Astrocyte (in vitro differentiated cells and primary cell): ENCODE measurements at regions not wholly inside any gene's neighbourhood (a gene's known extent, or its start where the extent isn't known, plus 50 kb on each side); places are given as distances from the start of the nearest gene placed in this dataset.

Experiments
- DNase-seq: peaks from one replicate; pipeline ENCODE4 v3.0.0-alpha.2; 2010; ENCODE audit warnings: low read depth
- FAIRE-seq: peaks from 2 replicates; lab custom pipeline; 2011; peaks lifted over from hg19 to GRCh38; lab: Jason Lieb, UNC
- H2AFZ ChIP-seq: 2 replicates; pipeline ENCODE4 v1.6.0; 2012; ENCODE audit warnings: low read depth, low read length, inconsistent platforms
- H3K27ac ChIP-seq: 2 replicates; pipeline ENCODE4 v1.5.1; 2011; ENCODE audit warnings: low read depth, low read length, inconsistent platforms
- H3K27me3 ChIP-seq: 2 replicates; pipeline ENCODE4 v1.6.0; 2011; ENCODE audit warnings: low read length, inconsistent platforms; ENCODE audit not compliant: insufficient read depth
- H3K36me3 ChIP-seq: 2 replicates; pipeline ENCODE4 v1.5.1; 2011; ENCODE audit warnings: low read length, inconsistent platforms; ENCODE audit not compliant: insufficient read depth
- H3K4me1 ChIP-seq: 2 replicates; pipeline ENCODE4 v1.5.1; 2011; ENCODE audit warnings: low read length, inconsistent platforms; ENCODE audit not compliant: insufficient read depth
- H3K4me2 ChIP-seq: 2 replicates; pipeline ENCODE4 v1.6.0; 2012; ENCODE audit warnings: low read length, inconsistent platforms
- H3K4me3 ChIP-seq: 2 replicates; pipeline ENCODE4 v1.5.1; 2011; ENCODE audit warnings: low read depth, mild to moderate bottlenecking, low read length, inconsistent platforms; ENCODE audit not compliant: insufficient read depth
- H3K79me2 ChIP-seq: 2 replicates; pipeline ENCODE4 v1.6.0; 2012; ENCODE audit warnings: mild to moderate bottlenecking, low read length, inconsistent platforms; ENCODE audit not compliant: insufficient read depth
- H3K9ac ChIP-seq: 2 replicates; pipeline ENCODE4 v1.6.0; 2012; ENCODE audit warnings: mild to moderate bottlenecking, low read length, inconsistent platforms
- H3K9me3 ChIP-seq: 2 replicates; pipeline ENCODE4 v1.5.1; 2012; ENCODE audit warnings: low read depth, mild to moderate bottlenecking, low read length, inconsistent platforms; ENCODE audit not compliant: insufficient read depth
- H4K20me1 ChIP-seq: 2 replicates; pipeline ENCODE4 v1.6.0; 2012; ENCODE audit warnings: low read length, inconsistent platforms; ENCODE audit not compliant: insufficient read depth
- H3K27ac Mint-ChIP-seq: one replicate; pipeline ENCODE4 v1.8.0; 2021; ENCODE audit warnings: mild to moderate bottlenecking, mixed read lengths; ENCODE audit not compliant: unreplicated experiment
- H3K27me3 Mint-ChIP-seq: one replicate; pipeline ENCODE4 v1.8.0; 2021; ENCODE audit warnings: low read depth, mixed read lengths; ENCODE audit not compliant: unreplicated experiment
- H3K36me3 Mint-ChIP-seq: one replicate; pipeline ENCODE4 v1.8.0; 2021; ENCODE audit warnings: low read depth, mixed read lengths; ENCODE audit not compliant: unreplicated experiment
- H3K4me1 Mint-ChIP-seq: one replicate; pipeline ENCODE4 v1.8.0; 2021; ENCODE audit warnings: low read depth, mixed read lengths; ENCODE audit not compliant: unreplicated experiment
- H3K4me3 Mint-ChIP-seq: one replicate; pipeline ENCODE4 v1.8.0; 2021; ENCODE audit warnings: mild to moderate bottlenecking, moderate library complexity, mixed read lengths; ENCODE audit not compliant: unreplicated experiment
- H3K9me3 Mint-ChIP-seq: one replicate; pipeline ENCODE4 v1.8.0; 2021; ENCODE audit warnings: mild to moderate bottlenecking, mixed read lengths; ENCODE audit not compliant: unreplicated experiment
- EZH2 ChIP-seq: IDR thresholded peaks from 2 replicates; pipeline ENCODE4 v1.6.1; 2012; ENCODE audit warnings: mild to moderate bottlenecking, low read length, inconsistent platforms; ENCODE audit not compliant: insufficient read depth
- TF ChIP-seq, protein P1 (sequence below): IDR thresholded peaks from 2 replicates; pipeline ENCODE4 v1.5.1; 2011; ENCODE audit warnings: low read depth, mild to moderate bottlenecking, inconsistent platforms, low read length, moderate library complexity; ENCODE audit not compliant: insufficient read depth

GRCh38 chr20:52536040-52536439 lies 344.5 kb upstream of the ZFP64 start:
- H3K4me3 Mint-ChIP-seq, result no peak overlapping the region
- no peaks in the 10 kb centered on the region for H3K4me1 ChIP-seq

GRCh38 chr20:52534616-52535015 lies 343.0 kb upstream of the ZFP64 start:
- Histone ChIP-seq H3K4me2 (no peak overlapping the region), H3K27me3 (no peaks in the 10 kb centered on the region), H3K4me3 (no peak overlapping the region), H3K9me3 (no peaks in the 10 kb centered on the region), H3K79me2 (no peaks in the 10 kb centered on the region), H3K27ac (no peak overlapping the region), H4K20me1 (no peaks in the 10 kb centered on the region), H3K9ac (no peak overlapping the region), H3K4me1 (no peaks in the 10 kb centered on the region), H3K36me3 (no peaks in the 10 kb centered on the region), H2AFZ (no peak overlapping the region)
- H3K9me3 Mint-ChIP-seq, result peaks cover 10% of the 10 kb centered on the region
- H3K27me3 Mint-ChIP-seq, result peaks cover 1% of the 10 kb centered on the region
- FAIRE-seq, result no peak
- no peak for DNase-seq
- no peak overlapping the region for H3K4me3 Mint-ChIP-seq
- TF ChIP-seq, protein P1, sequence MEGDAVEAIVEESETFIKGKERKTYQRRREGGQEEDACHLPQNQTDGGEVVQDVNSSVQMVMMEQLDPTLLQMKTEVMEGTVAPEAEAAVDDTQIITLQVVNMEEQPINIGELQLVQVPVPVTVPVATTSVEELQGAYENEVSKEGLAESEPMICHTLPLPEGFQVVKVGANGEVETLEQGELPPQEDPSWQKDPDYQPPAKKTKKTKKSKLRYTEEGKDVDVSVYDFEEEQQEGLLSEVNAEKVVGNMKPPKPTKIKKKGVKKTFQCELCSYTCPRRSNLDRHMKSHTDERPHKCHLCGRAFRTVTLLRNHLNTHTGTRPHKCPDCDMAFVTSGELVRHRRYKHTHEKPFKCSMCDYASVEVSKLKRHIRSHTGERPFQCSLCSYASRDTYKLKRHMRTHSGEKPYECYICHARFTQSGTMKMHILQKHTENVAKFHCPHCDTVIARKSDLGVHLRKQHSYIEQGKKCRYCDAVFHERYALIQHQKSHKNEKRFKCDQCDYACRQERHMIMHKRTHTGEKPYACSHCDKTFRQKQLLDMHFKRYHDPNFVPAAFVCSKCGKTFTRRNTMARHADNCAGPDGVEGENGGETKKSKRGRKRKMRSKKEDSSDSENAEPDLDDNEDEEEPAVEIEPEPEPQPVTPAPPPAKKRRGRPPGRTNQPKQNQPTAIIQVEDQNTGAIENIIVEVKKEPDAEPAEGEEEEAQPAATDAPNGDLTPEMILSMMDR, result no peak
- TF ChIP-seq EZH2, result no peak
- no peaks in the 10 kb centered on the region for H3K36me3 Mint-ChIP-seq
- H3K4me1 Mint-ChIP-seq, result peaks cover 1% of the 10 kb centered on the region
- no peak overlapping the region for H3K27ac Mint-ChIP-seq

More at GRCh38 chr20:52536040-52536439, 344.5 kb upstream of the ZFP64 start:
- Histone ChIP-seq H3K9me3 (no peaks in the 10 kb centered on the region), H3K36me3 (no peaks in the 10 kb centered on the region), H3K4me2 (no peak overlapping the region), H2AFZ (no peak overlapping the region), H3K27me3 (no peaks in the 10 kb centered on the region), H3K79me2 (no peaks in the 10 kb centered on the region), H3K4me3 (no peak overlapping the region), H4K20me1 (no peaks in the 10 kb centered on the region), H3K27ac (no peak overlapping the region), H3K9ac (no peak overlapping the region)
- Mint-ChIP-seq H3K36me3 (no peaks in the 10 kb centered on the region), H3K27me3 (peaks cover 1% of the 10 kb centered on the region), H3K4me1 (peaks cover 1% of the 10 kb centered on the region), H3K27ac (no peak overlapping the region), H3K9me3 (peaks cover 10% of the 10 kb centered on the region)
- TF ChIP-seq, protein P1, result no peak
- TF ChIP-seq EZH2, result no peak
- FAIRE-seq, result no peak
- DNase-seq, result no peak

- no peaks in the 10 kb centered on the region for H4K20me1 ChIP-seq
- Mint-ChIP-seq H3K4me1 (peaks cover 1% of the 10 kb centered on the region), H3K4me3 (no peak overlapping the region), H3K36me3 (no peaks in the 10 kb centered on the region), H3K9me3 (peaks cover 10% of the 10 kb centered on the region), H3K27ac (no peak overlapping the region), H3K27me3 (no peaks in the 10 kb centered on the region)
- H3K27me3 ChIP-seq, result no peaks in the 10 kb centered on the region
- H3K9ac ChIP-seq, result no peak overlapping the region
- H3K4me2 ChIP-seq, result no peak overlapping the region
- no peak overlapping the region for H3K27ac ChIP-seq
- TF ChIP-seq, protein P1, result no peak
- no peaks in the 10 kb centered on the region for H3K4me1 ChIP-seq
- H3K4me3 ChIP-seq, result no peak overlapping the region
- H3K36me3 ChIP-seq, result no peaks in the 10 kb centered on the region
- no peaks in the 10 kb centered on the region for H3K9me3 ChIP-seq
- H2AFZ ChIP-seq, result no peak overlapping the region
- DNase-seq, result no peak
- no peak for FAIRE-seq
- no peaks in the 10 kb centered on the region for H3K79me2 ChIP-seq
These were observed 341.8 kb upstream of the ZFP64 start for GRCh38 chr20:52533401-52533800.
